Adrenal gland (tissue), 9 donors: ENCODE measurements at regions not wholly inside any gene's neighbourhood (a gene's known extent, or its start where the extent isn't known, plus 50 kb on each side); places are given as distances from the start of the nearest gene placed in this dataset.

Source experiments
- DNase-seq, 7 donors: peaks; one replicate each; pipeline ENCODE4 v3.0.0-alpha.2; 2019 to 2020
- H3K27ac ChIP-seq, 5 donors: fragments of 200-600 bp; sonication (generic) in 4 of 5; 1 replicate in 3 of 5; 2 replicates in 2 of 5; pipeline versions ENCODE4 v1.5.1 to v1.8.0; 2016 to 2020; ENCODE audit warnings: mild to moderate bottlenecking in 1 of 5
- H3K27me3 ChIP-seq: fragments of 200-600 bp; 2 replicates; pipeline ENCODE4 v1.8.0; 2021
- H3K36me3 ChIP-seq, 2 donors: fragments of 200-600 bp; replicated peaks in 1 of 2; 1 replicate in 1 of 2; 2 replicates in 1 of 2; pipeline versions ENCODE4 v1.5.1 to v1.8.0; 2018 to 2022
- H3K4me1 ChIP-seq, 2 donors: fragments of 200-600 bp; replicated peaks in 1 of 2; 1 replicate in 1 of 2; 2 replicates in 1 of 2; pipeline versions ENCODE4 v1.5.1 to v1.8.0; 2018 to 2021
- H3K4me3 ChIP-seq, 4 donors: fragments of 200-600 bp; sonication (generic) in 3 of 4; one replicate each; pipeline ENCODE4 v1.5.1; 2016 to 2018
- H3K9me3 ChIP-seq, 3 donors: fragments of 200-600 bp; sonication (generic) in 1 of 3; replicated peaks in 1 of 3; 1 replicate in 2 of 3; 2 replicates in 1 of 3; pipeline versions ENCODE4 v1.5.1 to v1.8.0; 2016 to 2021
- POLR2A ChIP-seq, 2 donors: fragments of 450-650 bp; IDR thresholded peaks; one replicate each; pipeline ENCODE4 v1.6.1; 2017; ENCODE audit warnings: antibody characterized with exemption in 2 of 2, mild to moderate bottlenecking in 2 of 2, moderate library complexity in 1 of 2
- WGBS, 4 donors: extraction: QIAGEN DNeasy Blood & Tissue Kit in 2 of 4; methylation state at CpG; one replicate each; pipeline versions ENCODE4 v1.1.5 to v1.1.7; 2013 to 2017; 5-methylcytosine and 5-hydroxymethylcytosine counted together
- intact Hi-C, 2 donors: fragments of 100-400 bp; cut with DNase I; formaldehyde crosslinking; loops; one replicate each; pipeline versions ENCODE4 v1.14.1 to v1.15.0; 2022 to 2023
- TF ChIP-seq, protein P1 (sequence below), 6 experiments: fragments of 450-650 bp in 4 of 6; fragments of 200-600 bp in 2 of 6; sonication (generic) in 1 of 6; IDR thresholded peaks; 1 replicate in 5 of 6; 2 replicates in 1 of 6; pipeline versions ENCODE4 v1.5.1 to v1.8.0; 2016 to 2021; ENCODE audit warnings: antibody characterized with exemption in 6 of 6, mild to moderate bottlenecking in 2 of 6, moderate library complexity in 1 of 6
- donor health status: healthy with polysubstance abuse.
- donor health status: Bipolar disorder and iron deficiency.
- donor health status: DM: yes; HTN: yes; CAD: no.
- donor health status: DM: no; HTN: no; CAD: no.
- donor health status: DM: no; HTN: no; CAD: no.

DNA sequence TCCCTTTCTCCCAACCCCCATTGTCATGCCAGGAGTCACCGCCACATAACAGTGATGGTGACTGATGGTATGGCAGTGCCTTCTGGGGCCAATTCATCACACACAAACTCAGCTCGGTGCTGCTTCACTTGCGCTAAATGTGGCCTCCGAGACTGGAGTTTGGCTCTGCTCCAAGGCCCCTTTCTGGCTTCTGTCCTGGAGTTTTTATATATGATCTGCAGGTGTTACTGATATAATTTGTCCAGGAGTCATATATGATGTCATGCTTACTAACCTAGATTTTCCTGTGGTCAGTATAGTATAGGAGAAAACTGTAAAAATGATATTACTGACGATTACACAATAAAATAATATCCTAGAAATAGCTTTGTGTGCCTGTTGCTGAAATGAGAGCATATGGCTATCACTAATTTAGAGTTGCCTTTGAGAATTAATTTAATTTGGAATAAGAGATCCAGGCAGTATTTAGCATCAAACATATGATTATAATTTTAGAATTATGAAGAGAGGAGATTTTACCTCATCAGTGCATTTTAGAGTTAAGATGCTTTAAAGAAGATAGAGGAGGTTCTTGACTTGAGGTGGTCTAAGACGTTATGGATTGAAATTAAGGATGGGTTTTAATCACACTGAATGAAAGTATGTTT is 334.1 kb upstream of the CD180 start:
- DNase-seq, result no peak
- Histone ChIP-seq H3K4me3 (no peak overlapping the region), H3K9me3 (no peaks in the 10 kb centered on the region), H3K27me3 (no peaks in the 10 kb centered on the region), H3K36me3 (no peaks in the 10 kb centered on the region), H3K27ac (no peak overlapping the region), H3K4me1 (no peaks in the 10 kb centered on the region)
- intact Hi-C loops, result no loop called here
- TF ChIP-seq, protein P1, sequence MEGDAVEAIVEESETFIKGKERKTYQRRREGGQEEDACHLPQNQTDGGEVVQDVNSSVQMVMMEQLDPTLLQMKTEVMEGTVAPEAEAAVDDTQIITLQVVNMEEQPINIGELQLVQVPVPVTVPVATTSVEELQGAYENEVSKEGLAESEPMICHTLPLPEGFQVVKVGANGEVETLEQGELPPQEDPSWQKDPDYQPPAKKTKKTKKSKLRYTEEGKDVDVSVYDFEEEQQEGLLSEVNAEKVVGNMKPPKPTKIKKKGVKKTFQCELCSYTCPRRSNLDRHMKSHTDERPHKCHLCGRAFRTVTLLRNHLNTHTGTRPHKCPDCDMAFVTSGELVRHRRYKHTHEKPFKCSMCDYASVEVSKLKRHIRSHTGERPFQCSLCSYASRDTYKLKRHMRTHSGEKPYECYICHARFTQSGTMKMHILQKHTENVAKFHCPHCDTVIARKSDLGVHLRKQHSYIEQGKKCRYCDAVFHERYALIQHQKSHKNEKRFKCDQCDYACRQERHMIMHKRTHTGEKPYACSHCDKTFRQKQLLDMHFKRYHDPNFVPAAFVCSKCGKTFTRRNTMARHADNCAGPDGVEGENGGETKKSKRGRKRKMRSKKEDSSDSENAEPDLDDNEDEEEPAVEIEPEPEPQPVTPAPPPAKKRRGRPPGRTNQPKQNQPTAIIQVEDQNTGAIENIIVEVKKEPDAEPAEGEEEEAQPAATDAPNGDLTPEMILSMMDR (IDR thresholded peaks at IDR 0.05), result no peak
- TF ChIP-seq POLR2A (IDR thresholded peaks at IDR 0.05), result no peak
- WGBS, 4 donors, result 45 to 49% (median 48%) methylated on average over 6 of the region's 6 CpGs

GRCh38 chr5:67528953-67529352 is 332.4 kb upstream of the CD180 start:
- Histone ChIP-seq H3K36me3 (no peaks in the 10 kb centered on the region), H3K9me3 (no peaks in the 10 kb centered on the region), H3K4me1 (no peaks in the 10 kb centered on the region), H3K27ac (no peak overlapping the region), H3K27me3 (no peaks in the 10 kb centered on the region), H3K4me3 (no peak overlapping the region)
- no peak for TF ChIP-seq POLR2A (IDR thresholded peaks at IDR 0.05)
- TF ChIP-seq, protein P1 (IDR thresholded peaks at IDR 0.05), result no peak
- DNase-seq, result no peak
- intact Hi-C loops, result no loop called here
- 49 to 55% (median 49%) methylated on average over 3 of the region's 3 CpGs for WGBS, 4 donors

GRCh38 chr5:67526793-67527192 is 330.2 kb upstream of the CD180 start:
- H3K27ac ChIP-seq, result no peak overlapping the region
- no peaks in the 10 kb centered on the region for H3K27me3 ChIP-seq
- intact Hi-C loops, result no loop called here
- no peaks in the 10 kb centered on the region for H3K4me1 ChIP-seq
- WGBS, 4 donors, result 83 to 93% (median 89%) methylated on average over 2 of the region's 2 CpGs
- no peaks in the 10 kb centered on the region for H3K9me3 ChIP-seq
- DNase-seq, result no peak
- no peak overlapping the region for H3K4me3 ChIP-seq
- no peaks in the 10 kb centered on the region for H3K36me3 ChIP-seq
- TF ChIP-seq, protein P1 (IDR thresholded peaks at IDR 0.05), result no peak
- no peak for TF ChIP-seq POLR2A (IDR thresholded peaks at IDR 0.05)

- Histone ChIP-seq H3K36me3 (no peaks in the 10 kb centered on the region), H3K4me1 (no peaks in the 10 kb centered on the region), H3K27ac (no peak overlapping the region), H3K9me3 (no peaks in the 10 kb centered on the region), H3K27me3 (no peaks in the 10 kb centered on the region), H3K4me3 (no peak overlapping the region)
- WGBS, 4 donors, result 71 to 87% (median 77%) methylated on average over 6 of the region's 6 CpGs
- TF ChIP-seq, protein P1 (IDR thresholded peaks at IDR 0.05), result no peak
- TF ChIP-seq POLR2A (IDR thresholded peaks at IDR 0.05), result no peak
- no peak for DNase-seq
- intact Hi-C loops, result no loop called here
Measured at GRCh38 chr5:67520161-67520908, 323.7 kb upstream of the CD180 start.
